ENCODE measurements at regions not wholly inside any gene's neighbourhood (a gene's known extent, or its start where the extent isn't known, plus 50 kb on each side); places are given as distances from the start of the nearest gene placed in this dataset.

DNA sequence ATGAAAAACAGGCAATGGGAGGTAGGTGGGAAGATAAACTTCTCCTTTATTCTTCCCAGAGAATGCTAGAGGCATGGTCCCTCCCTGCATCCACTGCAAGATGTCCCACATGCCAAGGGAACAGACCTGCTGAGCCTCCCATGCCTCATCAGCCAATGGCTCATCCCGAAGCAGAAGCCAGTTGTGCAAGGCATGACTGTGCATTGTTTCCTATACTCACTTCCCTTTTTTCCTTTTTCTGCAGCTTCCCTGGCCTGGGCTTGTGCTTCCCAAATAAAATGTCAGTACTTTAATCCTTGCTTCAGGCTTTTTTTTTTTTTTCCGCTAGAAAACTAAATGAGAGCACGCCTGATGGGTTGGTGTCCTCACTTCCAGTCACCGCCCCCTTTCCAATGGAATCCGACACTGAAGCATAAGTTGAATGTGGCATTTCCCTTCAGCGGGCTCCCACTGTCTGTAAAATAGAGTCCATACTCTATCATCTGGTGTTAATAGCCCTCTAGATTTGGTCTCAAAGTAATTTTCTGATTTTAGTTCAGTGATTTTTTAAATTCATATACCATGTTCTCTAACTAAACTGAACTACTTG, 239.0 kb upstream of the JADE1 start:
- Mint-ChIP-seq H3K4me1 (peaks cover 37% of the 10 kb centered on the region), H3K4me3 (no peak overlapping the region), H3K36me3 (ENCODE audit: low read depth) (no peaks in the 10 kb centered on the region), H3K9me3 (peaks cover 2% of the 10 kb centered on the region), H3K27ac (no peak overlapping the region), H3K27me3 (ENCODE audit: low read depth, poor library complexity) (peaks cover 3% of the 10 kb centered on the region)
- DNase-seq = no peak
- no peak for TF ChIP-seq CTCF (IDR thresholded peaks at IDR 0.05)

DNA sequence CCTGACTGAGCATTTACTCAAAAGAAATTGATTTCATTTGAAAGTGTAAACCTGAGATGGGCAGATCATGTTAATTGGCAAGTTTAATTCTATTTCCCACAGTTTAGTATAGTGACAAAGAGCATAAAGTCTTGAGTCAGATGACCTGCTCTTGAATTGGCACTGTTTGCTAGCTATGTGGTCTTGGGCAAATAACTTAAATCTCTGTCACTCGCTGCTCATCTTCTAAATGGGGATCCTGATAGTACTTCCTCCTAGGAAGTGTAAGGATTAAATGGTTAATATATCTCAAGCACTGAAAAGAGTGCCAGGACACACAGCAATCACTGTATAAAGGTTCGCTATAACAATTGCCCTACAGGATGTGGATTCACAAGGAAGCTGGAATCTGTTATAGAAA, 242.8 kb upstream of the JADE1 start:
- no peaks in the 10 kb centered on the region for H3K9me3 Mint-ChIP-seq
- H3K36me3 Mint-ChIP-seq (ENCODE audit: low read depth) = no peaks in the 10 kb centered on the region
- no peak overlapping the region for H3K4me3 Mint-ChIP-seq
- TF ChIP-seq CTCF (IDR thresholded peaks at IDR 0.05) = no peak
- H3K27ac Mint-ChIP-seq = no peak overlapping the region
- peaks cover 31% of the 10 kb centered on the region for H3K4me1 Mint-ChIP-seq
- DNase-seq = no peak
- H3K27me3 Mint-ChIP-seq (ENCODE audit: low read depth, poor library complexity) = peaks cover 3% of the 10 kb centered on the region

DNA sequence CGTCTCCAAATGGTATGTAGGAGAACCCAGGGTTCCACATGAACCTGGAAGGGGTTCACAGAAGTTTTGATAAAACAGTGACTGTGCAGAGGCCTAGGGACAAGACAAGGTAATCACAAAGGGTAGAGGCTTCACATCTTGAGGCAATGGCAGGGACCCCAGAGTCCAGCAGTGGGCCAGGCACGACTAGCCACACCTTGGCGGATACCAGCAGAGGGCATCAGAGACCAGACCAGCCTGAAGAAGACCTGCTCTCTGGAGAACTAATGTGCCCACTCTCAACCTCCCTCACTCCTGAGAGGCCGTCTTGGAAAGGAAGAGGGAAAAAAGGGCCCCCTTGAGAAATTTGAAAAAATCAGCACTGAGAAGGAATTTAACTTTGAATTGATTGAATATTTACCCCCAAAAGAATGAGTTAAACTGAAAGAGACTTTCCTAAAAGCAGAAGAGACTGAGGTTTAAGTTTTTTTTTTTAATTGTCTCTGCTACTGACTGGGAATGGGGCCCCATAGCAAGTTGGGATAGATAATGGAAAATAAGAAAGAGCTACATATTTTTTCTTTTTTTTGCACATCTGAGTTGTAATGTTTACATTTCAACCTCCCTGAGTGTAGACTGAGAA, 243.8 kb upstream of the JADE1 start:
- no peaks in the 10 kb centered on the region for H3K9me3 Mint-ChIP-seq
- H3K4me1 Mint-ChIP-seq = peaks cover 30% of the 10 kb centered on the region
- H3K36me3 Mint-ChIP-seq (ENCODE audit: low read depth) = no peaks in the 10 kb centered on the region
- H3K4me3 Mint-ChIP-seq = no peak overlapping the region
- H3K27ac Mint-ChIP-seq = no peak overlapping the region
- TF ChIP-seq CTCF (IDR thresholded peaks at IDR 0.05) = peak; percentile 58
- H3K27me3 Mint-ChIP-seq (ENCODE audit: low read depth, poor library complexity) = no peaks in the 10 kb centered on the region
- peak; percentile 48 for DNase-seq

DNA sequence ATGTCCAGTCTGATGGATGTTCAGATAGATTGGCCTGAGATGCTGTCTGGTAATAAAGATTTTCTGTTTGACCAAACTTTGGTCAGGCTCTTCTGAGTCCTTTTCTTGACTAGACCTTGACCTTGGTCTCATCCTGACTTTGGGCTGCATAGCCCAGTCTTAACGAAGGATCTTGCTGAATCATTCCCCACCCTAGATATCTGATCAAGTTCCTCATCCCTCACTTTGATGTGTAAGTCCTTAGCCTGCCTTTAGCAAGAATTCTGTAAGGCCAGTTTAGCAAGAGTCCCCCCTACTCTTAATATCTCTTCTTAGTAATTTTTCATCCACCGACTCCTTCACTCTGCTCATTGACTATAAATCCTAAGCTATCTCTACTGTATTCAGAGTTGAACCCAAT, 244.4 kb upstream of the JADE1 start:
- TF ChIP-seq CTCF (IDR thresholded peaks at IDR 0.05) = no peak
- Mint-ChIP-seq H3K27me3 (ENCODE audit: low read depth, poor library complexity) (no peaks in the 10 kb centered on the region), H3K36me3 (ENCODE audit: low read depth) (no peaks in the 10 kb centered on the region), H3K9me3 (no peaks in the 10 kb centered on the region), H3K27ac (no peak overlapping the region), H3K4me1 (peaks cover 24% of the 10 kb centered on the region), H3K4me3 (no peak overlapping the region)
- DNase-seq = no peak

GRCh38 chr4:128564081-128564630, 245.3 kb upstream of the JADE1 start:
- Mint-ChIP-seq H3K4me3 (no peak overlapping the region), H3K36me3 (ENCODE audit: low read depth) (no peaks in the 10 kb centered on the region), H3K27me3 (ENCODE audit: low read depth, poor library complexity) (no peaks in the 10 kb centered on the region), H3K27ac (no peak overlapping the region), H3K9me3 (no peaks in the 10 kb centered on the region), H3K4me1 (peaks cover 24% of the 10 kb centered on the region)
- no peak for DNase-seq
- no peak for TF ChIP-seq CTCF (IDR thresholded peaks at IDR 0.05)

All from nephron progenitor cell (in vitro differentiated cells).